Ascending aorta (tissue), 2 donors: ENCODE measurements at regions not wholly inside any gene's neighbourhood (a gene's known extent, or its start where the extent isn't known, plus 50 kb on each side); places are given as distances from the start of the nearest gene placed in this dataset.
A peak's percentile ranks its signal among the peaks of the same experiment; 100 is the strongest.

Source experiments
- DNase-seq, 2 donors: peaks; one replicate each; pipeline ENCODE4 v3.0.0-alpha.2; 2019; ENCODE audit warnings: low spot score in 2 of 2
- H3K27ac ChIP-seq, 2 donors: fragments of 200-600 bp; sonication (generic); one replicate each; pipeline ENCODE4 v1.5.1; 2016 to 2017; ENCODE audit warnings: mild to moderate bottlenecking in 1 of 2
- H3K27me3 ChIP-seq: fragments of 200-600 bp; sonication (generic); one replicate; pipeline ENCODE4 v1.5.1; 2017
- H3K36me3 ChIP-seq, 2 donors: fragments of 200-600 bp; sonication (generic); one replicate each; pipeline ENCODE4 v1.5.1; 2016
- H3K4me1 ChIP-seq, 2 donors: fragments of 200-600 bp; sonication (generic); one replicate each; pipeline ENCODE4 v1.5.1; 2016 to 2017; ENCODE audit warnings: mild to moderate bottlenecking in 1 of 2
- H3K4me3 ChIP-seq, 2 donors: fragments of 200-600 bp; sonication (generic); one replicate each; pipeline ENCODE4 v1.5.1; 2016 to 2017; ENCODE audit warnings: mild to moderate bottlenecking in 1 of 2
- H3K9me3 ChIP-seq, 2 donors: fragments of 200-600 bp; sonication (generic); one replicate each; pipeline ENCODE4 v1.5.1; 2016
- intact Hi-C: fragments of 100-400 bp; cut with DNase I; formaldehyde crosslinking; loops from one replicate; pipeline ENCODE4 v1.15.1; 2023
- TF ChIP-seq, protein P1 (sequence below), 3 experiments: fragments of 200-600 bp in 2 of 3; fragments of 450-650 bp in 1 of 3; sonication (generic) in 2 of 3; IDR thresholded peaks; one replicate each; pipeline ENCODE4 v1.5.1; 2016 to 2019; ENCODE audit warnings: antibody characterized with exemption in 3 of 3, mild to moderate bottlenecking in 1 of 3, moderate library complexity in 1 of 3

DNA sequence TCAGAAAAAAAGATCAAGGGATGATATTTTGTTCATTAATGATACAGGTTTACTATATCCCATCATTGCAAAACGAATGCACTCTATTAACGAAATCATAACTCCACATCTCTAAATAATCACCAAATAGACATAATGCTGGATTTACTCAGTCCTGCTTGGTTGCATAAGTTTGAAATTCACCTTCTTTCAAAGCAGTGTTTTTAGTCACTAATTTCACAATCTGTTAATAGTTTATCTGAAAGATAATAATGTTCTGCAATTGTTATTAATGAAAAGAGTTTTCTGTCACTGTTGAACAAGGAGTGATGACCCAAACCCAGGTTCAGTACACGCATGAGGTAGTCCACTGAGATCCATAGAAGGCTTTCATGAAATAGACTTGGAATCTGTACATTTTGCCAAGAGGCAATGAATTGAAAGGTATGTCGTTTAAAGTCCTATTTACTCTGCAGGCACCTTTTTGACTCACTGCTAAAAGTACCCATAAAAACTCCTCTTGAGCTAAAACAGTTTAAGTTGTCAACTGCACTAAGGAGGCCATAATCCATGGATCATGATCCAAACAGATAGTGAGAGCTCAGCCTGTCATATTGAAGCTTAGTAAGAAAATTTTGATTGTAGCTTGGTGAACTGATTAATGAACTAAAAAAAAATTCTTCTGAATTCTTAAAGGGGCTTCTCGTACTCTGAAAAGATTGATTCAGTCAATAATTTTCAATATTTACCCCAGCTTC is 75.6 kb upstream of the MBNL1 start:
- Histone ChIP-seq H3K4me3 (peak overlapping the region; percentile 12 to 41), H3K36me3 (no peaks in the 10 kb centered on the region), H3K4me1 (peaks cover 4 to 5% of the 10 kb centered on the region in 2 donors), H3K27ac (peak overlapping the region; percentile 20 to 30), H3K9me3 (no peaks in the 10 kb centered on the region), H3K27me3 (no peaks in the 10 kb centered on the region)
- DNase-seq = no peak
- TF ChIP-seq, protein P1, sequence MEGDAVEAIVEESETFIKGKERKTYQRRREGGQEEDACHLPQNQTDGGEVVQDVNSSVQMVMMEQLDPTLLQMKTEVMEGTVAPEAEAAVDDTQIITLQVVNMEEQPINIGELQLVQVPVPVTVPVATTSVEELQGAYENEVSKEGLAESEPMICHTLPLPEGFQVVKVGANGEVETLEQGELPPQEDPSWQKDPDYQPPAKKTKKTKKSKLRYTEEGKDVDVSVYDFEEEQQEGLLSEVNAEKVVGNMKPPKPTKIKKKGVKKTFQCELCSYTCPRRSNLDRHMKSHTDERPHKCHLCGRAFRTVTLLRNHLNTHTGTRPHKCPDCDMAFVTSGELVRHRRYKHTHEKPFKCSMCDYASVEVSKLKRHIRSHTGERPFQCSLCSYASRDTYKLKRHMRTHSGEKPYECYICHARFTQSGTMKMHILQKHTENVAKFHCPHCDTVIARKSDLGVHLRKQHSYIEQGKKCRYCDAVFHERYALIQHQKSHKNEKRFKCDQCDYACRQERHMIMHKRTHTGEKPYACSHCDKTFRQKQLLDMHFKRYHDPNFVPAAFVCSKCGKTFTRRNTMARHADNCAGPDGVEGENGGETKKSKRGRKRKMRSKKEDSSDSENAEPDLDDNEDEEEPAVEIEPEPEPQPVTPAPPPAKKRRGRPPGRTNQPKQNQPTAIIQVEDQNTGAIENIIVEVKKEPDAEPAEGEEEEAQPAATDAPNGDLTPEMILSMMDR (IDR thresholded peaks at IDR 0.05) = no peak
- intact Hi-C loops = no loop called here

DNA sequence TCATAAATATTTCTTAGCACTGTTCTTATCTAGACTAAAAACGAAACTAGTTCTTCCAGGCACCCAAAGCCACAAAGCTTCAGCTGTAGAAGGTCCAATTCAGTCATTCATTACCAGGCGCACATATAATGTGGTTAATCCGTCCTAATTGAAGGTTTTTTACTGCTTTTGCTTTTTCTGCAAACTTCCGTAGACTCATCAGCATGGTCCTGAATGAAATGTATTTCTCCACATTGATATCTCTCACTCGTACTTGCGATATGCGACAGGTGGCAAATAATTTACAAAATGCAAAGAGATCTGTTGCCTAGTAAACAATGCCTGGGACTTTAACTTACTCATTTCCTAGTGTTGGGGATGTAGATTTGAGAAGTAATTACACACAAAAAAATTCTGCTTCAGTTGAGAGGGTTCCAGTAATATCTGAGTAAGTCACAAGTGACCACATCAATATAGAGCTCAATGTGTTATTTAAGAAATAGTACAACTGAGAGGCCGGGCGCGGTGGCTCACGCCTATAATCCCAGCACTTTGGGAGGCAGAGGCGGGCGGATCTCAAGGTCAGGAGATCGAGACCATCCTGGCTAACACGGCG is 75.0 kb upstream of the MBNL1 start:
- intact Hi-C loops = no loop called here
- TF ChIP-seq, protein P1 (IDR thresholded peaks at IDR 0.05) = no peak
- DNase-seq = no peak
- H3K4me1 ChIP-seq = peaks cover 6 to 8% of the 10 kb centered on the region in 2 donors
- H3K36me3 ChIP-seq = no peaks in the 10 kb centered on the region
- peak overlapping the region; percentile 12 to 41 for H3K4me3 ChIP-seq
- H3K9me3 ChIP-seq = no peaks in the 10 kb centered on the region
- no peaks in the 10 kb centered on the region for H3K27me3 ChIP-seq
- H3K27ac ChIP-seq = peak overlapping the region; percentile 20 to 30

DNA sequence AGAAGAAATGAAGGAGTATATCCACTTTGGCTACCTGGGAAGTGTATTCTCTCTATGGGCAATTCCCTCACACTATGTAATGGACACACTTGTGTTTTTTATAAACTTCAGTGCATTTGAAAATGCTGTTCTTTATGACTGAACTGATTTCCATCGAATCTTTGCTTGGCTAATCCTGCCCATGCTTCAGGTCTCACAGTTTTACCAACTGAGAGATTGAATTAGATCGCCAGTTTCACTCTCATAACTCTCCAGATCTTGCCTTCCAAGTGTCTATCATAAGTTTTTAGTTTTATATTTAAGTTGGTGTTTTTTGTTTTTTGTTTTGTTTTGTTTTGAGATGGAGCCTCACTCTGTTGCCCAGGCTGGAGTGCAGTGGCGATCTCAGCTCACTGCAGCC is 73.5 kb upstream of the MBNL1 start:
- Histone ChIP-seq H3K9me3 (no peaks in the 10 kb centered on the region), H3K27ac (peak overlapping the region in 1 of 2 donors; percentile 20), H3K4me1 (peaks cover 6 to 15% of the 10 kb centered on the region in 2 donors), H3K27me3 (no peaks in the 10 kb centered on the region), H3K4me3 (no peak overlapping the region), H3K36me3 (no peaks in the 10 kb centered on the region)
- DNase-seq = no peak
- intact Hi-C loops = no loop called here
- TF ChIP-seq, protein P1 (IDR thresholded peaks at IDR 0.05) = no peak

DNA sequence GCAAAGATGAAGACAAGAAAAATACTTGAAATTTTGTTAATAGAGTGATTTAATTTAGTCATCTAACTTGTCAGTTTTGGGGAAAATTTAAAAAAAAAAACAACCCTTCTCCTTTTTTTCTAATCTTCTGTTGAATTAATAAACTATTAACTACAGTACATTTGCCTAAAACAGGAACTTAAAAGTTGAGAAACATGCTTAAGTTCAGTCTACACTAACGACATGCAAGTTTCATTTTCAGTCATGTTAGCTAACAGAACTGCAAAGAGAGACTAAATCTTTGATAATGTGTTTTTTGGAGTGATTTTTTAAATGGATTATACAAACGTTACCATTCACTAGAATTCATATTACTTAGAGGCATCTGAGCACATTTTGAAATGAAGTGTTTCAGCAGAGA is 71.9 kb upstream of the MBNL1 start:
- H3K36me3 ChIP-seq = no peaks in the 10 kb centered on the region
- H3K4me1 ChIP-seq = peaks cover 6 to 26% of the 10 kb centered on the region in 2 donors
- intact Hi-C loops = no loop called here
- peak overlapping the region; percentile 20 to 52 for H3K4me3 ChIP-seq
- H3K27me3 ChIP-seq = no peaks in the 10 kb centered on the region
- DNase-seq = no peak
- TF ChIP-seq, protein P1 (IDR thresholded peaks at IDR 0.05) = no peak
- H3K27ac ChIP-seq = peak overlapping the region; percentile 89 to 90
- H3K9me3 ChIP-seq = no peaks in the 10 kb centered on the region

DNA sequence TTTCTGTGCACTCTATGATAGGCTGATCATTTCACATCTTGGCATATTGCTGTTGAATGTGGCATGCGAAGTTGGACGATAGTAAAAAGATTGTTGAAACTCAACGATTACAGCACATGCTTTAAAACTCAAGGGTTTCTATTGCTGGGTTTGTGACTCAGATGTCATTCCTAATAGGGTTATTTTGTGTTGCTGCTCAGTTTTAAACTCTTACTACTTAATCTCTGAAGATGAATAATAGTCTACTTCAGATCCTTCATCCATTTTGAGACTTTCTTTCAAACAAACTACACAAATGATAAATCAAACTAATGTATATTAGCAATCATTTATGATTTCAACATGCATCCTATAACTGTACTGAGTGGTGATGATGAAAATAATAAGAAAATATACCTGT is 71.3 kb upstream of the MBNL1 start:
- no peak for DNase-seq
- H3K4me1 ChIP-seq = peaks cover 6 to 32% of the 10 kb centered on the region in 2 donors
- TF ChIP-seq, protein P1 (IDR thresholded peaks at IDR 0.05) = no peak
- H3K27me3 ChIP-seq = no peaks in the 10 kb centered on the region
- peak overlapping the region; percentile 20 to 52 for H3K4me3 ChIP-seq
- intact Hi-C loops = no loop called here
- H3K27ac ChIP-seq = peak overlapping the region; percentile 89 to 90
- no peaks in the 10 kb centered on the region for H3K36me3 ChIP-seq
- H3K9me3 ChIP-seq = no peaks in the 10 kb centered on the region
